ENCODE measurements at regions not wholly inside any gene's neighbourhood (a gene's known extent, or its start where the extent isn't known, plus 50 kb on each side); places are given as distances from the start of the nearest gene placed in this dataset.

GRCh38 chr5:174448662-174449061, 275.7 kb upstream of the MSX2 start:
- POLR2A ChIA-PET, result no interaction called here
- H3K9ac ChIP-seq (ENCODE audit: control insufficient read depth, insufficient read depth, low read length), result no peak overlapping the region
- DNase-seq (ENCODE audit: low read depth, low spot score) (no peak), FAIRE-seq (no peak), ATAC-seq (no peak)
- SMC1A ChIA-PET (ENCODE audit: uncharacterized antibody, unreplicated experiment), result interaction anchor here (1.8 kb wide), 1 partner anchor 8 kb away, joined by 4 read pairs; no protein-coding TSS in a partner anchor
- no peaks in the 10 kb centered on the region for H3K27me3 ChIP-seq (replicated peaks in 1 of 2; ENCODE audit: control insufficient read depth in 2 of 2, insufficient read depth in 2 of 2, low read length in 1 of 2)
- no peaks in the 10 kb centered on the region for H3K79me2 ChIP-seq (ENCODE audit: control insufficient read depth, insufficient read depth, low read length)
- no peaks in the 10 kb centered on the region for H3K9me3 ChIP-seq (replicated peaks; ENCODE audit: control insufficient read depth, insufficient read depth, low read length)
- no peak overlapping the region for H2AFZ ChIP-seq (ENCODE audit: control insufficient read depth, low read depth, low read length)
- no peaks in the 10 kb centered on the region for H4K20me1 ChIP-seq (ENCODE audit: control insufficient read depth, insufficient read depth)
- CTCF ChIA-PET, result no interaction called here
- H3K4me3 ChIP-seq, result no peak overlapping the region
- no peaks in the 10 kb centered on the region for H3K4me1 ChIP-seq (ENCODE audit: control insufficient read depth, insufficient read depth, low read length)
- RAD21 ChIA-PET (ENCODE audit: unreplicated experiment), result no interaction called here
- in situ Hi-C loops (cut with MboI) (no loop called here), intact Hi-C loops (cut with micrococcal nuclease; ENCODE audit: unreplicated experiment) (no loop called here)
- no peak overlapping the region for H3K27ac ChIP-seq (ENCODE audit: control insufficient read depth, insufficient read depth)
- no TSS peak for BruUV-seq (replicated peaks)
- no peaks in the 10 kb centered on the region for H3K36me3 ChIP-seq (ENCODE audit: control insufficient read depth in 2 of 2, insufficient read depth in 2 of 2, low read length in 1 of 2)
- H3K4me2 ChIP-seq (ENCODE audit: control insufficient read depth, insufficient read depth), result no peak overlapping the region
- no peak for TF ChIP-seq MYB (IDR thresholded peaks at IDR 0.05; ENCODE audit: borderline replicate concordance, low read depth, low read length)
- TF ChIP-seq EED (IDR thresholded peaks at IDR 0.05; ENCODE audit: low read depth), result no peak
- no peak for TF ChIP-seq IRF3 (IDR thresholded peaks at IDR 0.05)
- TF ChIP-seq BCL3 (IDR thresholded peaks at IDR 0.05; ENCODE audit: borderline replicate concordance, insufficient read depth, low read depth, low read length, poor library complexity, severe bottlenecking), result no peak
- no peak for TF ChIP-seq ZSCAN29 (IDR thresholded peaks at IDR 0.05)
- TF ChIP-seq ZBTB40 (IDR thresholded peaks at IDR 0.05; ENCODE audit: borderline replicate concordance), result no peak
- TF ChIP-seq ETV6 (conservative IDR thresholded peaks at IDR 0.05 in 1 of 2, IDR thresholded peaks at IDR 0.05 in 1 of 2; ENCODE audit: borderline replicate concordance in 1 of 2, low read depth in 1 of 2), result no peak
- TF ChIP-seq NFXL1 (IDR thresholded peaks at IDR 0.05; ENCODE audit: borderline replicate concordance), result no peak
- no peak for TF ChIP-seq PML (IDR thresholded peaks at IDR 0.05; ENCODE audit: low read length)
- TF ChIP-seq TBL1XR1 (IDR thresholded peaks at IDR 0.05; ENCODE audit: low read depth, low read length), result no peak
- TF ChIP-seq EP300 (IDR thresholded peaks at IDR 0.05; ENCODE audit: borderline replicate concordance in 1 of 2, control insufficient read depth in 1 of 2, low read depth in 2 of 2, low read length in 2 of 2), result no peak
- TF ChIP-seq SIX5 (IDR thresholded peaks at IDR 0.05; ENCODE audit: low read depth, low read length, severe bottlenecking), result no peak
- TF ChIP-seq, protein P1, sequence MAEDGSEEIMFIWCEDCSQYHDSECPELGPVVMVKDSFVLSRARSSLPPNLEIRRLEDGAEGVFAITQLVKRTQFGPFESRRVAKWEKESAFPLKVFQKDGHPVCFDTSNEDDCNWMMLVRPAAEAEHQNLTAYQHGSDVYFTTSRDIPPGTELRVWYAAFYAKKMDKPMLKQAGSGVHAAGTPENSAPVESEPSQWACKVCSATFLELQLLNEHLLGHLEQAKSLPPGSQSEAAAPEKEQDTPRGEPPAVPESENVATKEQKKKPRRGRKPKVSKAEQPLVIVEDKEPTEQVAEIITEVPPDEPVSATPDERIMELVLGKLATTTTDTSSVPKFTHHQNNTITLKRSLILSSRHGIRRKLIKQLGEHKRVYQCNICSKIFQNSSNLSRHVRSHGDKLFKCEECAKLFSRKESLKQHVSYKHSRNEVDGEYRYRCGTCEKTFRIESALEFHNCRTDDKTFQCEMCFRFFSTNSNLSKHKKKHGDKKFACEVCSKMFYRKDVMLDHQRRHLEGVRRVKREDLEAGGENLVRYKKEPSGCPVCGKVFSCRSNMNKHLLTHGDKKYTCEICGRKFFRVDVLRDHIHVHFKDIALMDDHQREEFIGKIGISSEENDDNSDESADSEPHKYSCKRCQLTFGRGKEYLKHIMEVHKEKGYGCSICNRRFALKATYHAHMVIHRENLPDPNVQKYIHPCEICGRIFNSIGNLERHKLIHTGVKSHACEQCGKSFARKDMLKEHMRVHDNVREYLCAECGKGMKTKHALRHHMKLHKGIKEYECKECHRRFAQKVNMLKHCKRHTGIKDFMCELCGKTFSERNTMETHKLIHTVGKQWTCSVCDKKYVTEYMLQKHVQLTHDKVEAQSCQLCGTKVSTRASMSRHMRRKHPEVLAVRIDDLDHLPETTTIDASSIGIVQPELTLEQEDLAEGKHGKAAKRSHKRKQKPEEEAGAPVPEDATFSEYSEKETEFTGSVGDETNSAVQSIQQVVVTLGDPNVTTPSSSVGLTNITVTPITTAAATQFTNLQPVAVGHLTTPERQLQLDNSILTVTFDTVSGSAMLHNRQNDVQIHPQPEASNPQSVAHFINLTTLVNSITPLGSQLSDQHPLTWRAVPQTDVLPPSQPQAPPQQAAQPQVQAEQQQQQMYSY (CRISPR knock-in tag; IDR thresholded peaks at IDR 0.05), result no peak
- TF ChIP-seq BRCA1 (IDR thresholded peaks at IDR 0.05; ENCODE audit: low read depth, low read length), result no peak

Measured in GM12878 (cell line).